Activated CD4-positive, alpha-beta T cell treated with anti-CD3 and anti-CD28 coated beads, Interleukin-2, amount 50 U/mL, for 24 hours (primary cell): ENCODE measurements at regions not wholly inside any gene's neighbourhood (a gene's known extent, or its start where the extent isn't known, plus 50 kb on each side); places are given as distances from the start of the nearest gene placed in this dataset.
"Not testable (repeated sequence)": the region's sequence is repeated elsewhere in the genome, so short reads cannot be mapped to it uniquely, and the experiment has no call there.

Experiments
- DNase-seq, 2 donors: peaks; one replicate each; pipeline ENCODE4 v3.0.0-alpha.2; 2020; ENCODE audit warnings: low read depth in 1 of 2, low spot score in 1 of 2

GRCh38 chr7:142537760-142538159, 211.5 kb upstream of the PRSS1 start:
- no peak for DNase-seq

GRCh38 chr7:142535123-142535779, 214.0 kb upstream of the PRSS1 start:
- peak; percentile 45 to 71 for DNase-seq

- DNase-seq = no peak
Observed at GRCh38 chr7:142534726-142535122, 214.5 kb upstream of the PRSS1 start.

- DNase-seq = no peak
Observed at GRCh38 chr7:142533920-142534319, 215.4 kb upstream of the PRSS1 start.

GRCh38 chr7:142529591-142529990, 219.7 kb upstream of the PRSS1 start:
- DNase-seq = no peak

GRCh38 chr7:142528608-142529408, 220.5 kb upstream of the PRSS1 start:
- DNase-seq = no peak

GRCh38 chr7:142523821-142524460, 225.3 kb upstream of the PRSS1 start:
- no peak for DNase-seq

- DNase-seq = no peak
Observed at GRCh38 chr7:142522735-142523134, 226.5 kb upstream of the PRSS1 start.

GRCh38 chr7:142520885-142521284, 228.4 kb upstream of the PRSS1 start:
- DNase-seq = not testable (repeated sequence)

- not testable (repeated sequence) for DNase-seq
Observed at GRCh38 chr7:142520455-142520854, 228.8 kb upstream of the PRSS1 start.

- DNase-seq = no peak
Observed at GRCh38 chr7:142519079-142520078, 229.9 kb upstream of the PRSS1 start.

- DNase-seq = peak in 1 of 2 donors; percentile 42
Observed at GRCh38 chr7:142516038-142516501, 233.2 kb upstream of the PRSS1 start.

- not testable (repeated sequence) for DNase-seq
Observed at GRCh38 chr7:142514716-142515115, 234.6 kb upstream of the PRSS1 start.

GRCh38 chr7:142513178-142513955, 235.9 kb upstream of the PRSS1 start:
- DNase-seq = no peak

- no peak for DNase-seq
Observed at GRCh38 chr7:142511801-142512200, 237.5 kb upstream of the PRSS1 start.

- no peak for DNase-seq
Observed at GRCh38 chr7:142511374-142511773, 237.9 kb upstream of the PRSS1 start.

- not testable (repeated sequence) for DNase-seq
Observed at GRCh38 chr7:142509235-142509634, 240.0 kb upstream of the PRSS1 start.

GRCh38 chr7:142508251-142508650, 241.0 kb upstream of the PRSS1 start:
- DNase-seq = no peak

- DNase-seq = no peak
Observed at GRCh38 chr7:142507799-142508198, 241.5 kb upstream of the PRSS1 start.

GRCh38 chr7:142507066-142507465, 242.2 kb upstream of the PRSS1 start:
- not testable (repeated sequence) for DNase-seq
